ENCODE measurements at regions not wholly inside any gene's neighbourhood (a gene's known extent, or its start where the extent isn't known, plus 50 kb on each side); places are given as distances from the start of the nearest gene placed in this dataset.

GRCh38 chr3:72271923-72272322, 487.0 kb upstream of the PROK2 start (continued):
- TF ChIP-seq SAP30 (IDR thresholded peaks at IDR 0.05; ENCODE audit: insufficient read depth, insufficient replicate concordance, low read length) (no peak), KDM4A (IDR thresholded peaks at IDR 0.05; ENCODE audit: low read depth, low read length, severe bottlenecking) (no peak), JUN (IDR thresholded peaks at IDR 0.05; ENCODE audit: low read depth, low read length) (no peak), EP300 (IDR thresholded peaks at IDR 0.05; ENCODE audit: borderline replicate concordance in 1 of 2, low read depth in 2 of 2, low read length in 2 of 2) (no peak), KDM5A (IDR thresholded peaks at IDR 0.05; ENCODE audit: low read length) (no peak)

All from H1 (cell line).